Keratinocyte (primary cell): ENCODE measurements at regions not wholly inside any gene's neighbourhood (a gene's known extent, or its start where the extent isn't known, plus 50 kb on each side); places are given as distances from the start of the nearest gene placed in this dataset.

Experiments used
- DNase-seq: peaks from one replicate; pipeline ENCODE4 v3.0.0-alpha.2; 2011; ENCODE audit warnings: low read depth, missing footprints, low spot score
- FAIRE-seq: peaks from 2 replicates; lab custom pipeline; 2011; peaks lifted over from hg19 to GRCh38; lab: Jason Lieb, UNC
- H2AFZ ChIP-seq: 2 replicates; pipeline ENCODE4 v1.6.0; 2012; ENCODE audit warnings: low read length, control low read depth, inconsistent platforms; ENCODE audit not compliant: control insufficient read depth
- H3K27ac ChIP-seq: 2 replicates; pipeline ENCODE4 v1.5.1; 2011; ENCODE audit warnings: low read length; ENCODE audit not compliant: control insufficient read depth, insufficient read depth
- H3K27me3 ChIP-seq: 3 replicates; pipeline ENCODE4 v1.6.0; 2011; ENCODE audit warnings: low read length; ENCODE audit not compliant: control insufficient read depth, insufficient read depth; ENCODE audit errors: extremely low read depth
- H3K36me3 ChIP-seq, 2 experiments: 2 replicates in 1 of 2; 3 replicates in 1 of 2; pipeline ENCODE4 v1.5.1; 2011; ENCODE audit warnings: low read length in 2 of 2, mild to moderate bottlenecking in 1 of 2; ENCODE audit not compliant: control insufficient read depth in 2 of 2, insufficient read depth in 2 of 2; ENCODE audit errors: extremely low read depth in 1 of 2
- H3K4me1 ChIP-seq: 3 replicates; pipeline ENCODE4 v1.5.1; 2011; ENCODE audit warnings: low read length; ENCODE audit not compliant: control insufficient read depth, insufficient read depth; ENCODE audit errors: extremely low read depth
- H3K4me2 ChIP-seq: 3 replicates; pipeline ENCODE4 v1.6.0; 2011; ENCODE audit warnings: low read depth, low read length; ENCODE audit not compliant: control insufficient read depth, insufficient read depth; ENCODE audit errors: extremely low read depth
- H3K4me3 ChIP-seq, 3 experiments: fragments of 200-600 bp in 1 of 3; sonication (generic) in 1 of 3; 2 replicates in 2 of 3; 3 replicates in 1 of 3; pipeline ENCODE4 v1.5.1; 2011 to 2016; ENCODE audit warnings: low read length in 3 of 3, mild to moderate bottlenecking in 3 of 3, control low read depth in 2 of 3, inconsistent platforms in 1 of 3, low read depth in 1 of 3, mixed read lengths in 1 of 3, mixed run types in 1 of 3, moderate library complexity in 1 of 3; ENCODE audit not compliant: control insufficient read depth in 2 of 3, insufficient read depth in 2 of 3; ENCODE audit errors: extremely low read depth in 1 of 3
- H3K79me2 ChIP-seq: 2 replicates; pipeline ENCODE4 v1.6.0; 2012; ENCODE audit warnings: low read length; ENCODE audit not compliant: control insufficient read depth, insufficient read depth
- H3K9ac ChIP-seq: 3 replicates; pipeline ENCODE4 v1.6.0; 2011; ENCODE audit warnings: low read length; ENCODE audit not compliant: control insufficient read depth, insufficient read depth; ENCODE audit errors: extremely low read depth
- H3K9me1 ChIP-seq: 3 replicates; pipeline ENCODE4 v1.6.0; 2011; ENCODE audit warnings: low read length; ENCODE audit not compliant: control insufficient read depth, insufficient read depth; ENCODE audit errors: extremely low read depth
- H3K9me3 ChIP-seq: 2 replicates; pipeline ENCODE4 v1.5.1; 2012; ENCODE audit warnings: low read depth, low read length; ENCODE audit not compliant: control insufficient read depth
- H4K20me1 ChIP-seq: 3 replicates; pipeline ENCODE4 v1.6.0; 2011; ENCODE audit warnings: low read length; ENCODE audit not compliant: control insufficient read depth, insufficient read depth; ENCODE audit errors: extremely low read depth
- CTCF ChIP-seq, 3 experiments: IDR thresholded peaks in 1 of 3; conservative IDR thresholded peaks in 1 of 3; optimal IDR thresholded peaks in 1 of 3; 2 replicates in 2 of 3; 3 replicates in 1 of 3; pipeline versions ENCODE3 to v1.5.1; 2011; ENCODE audit warnings: low read length in 3 of 3, mild to moderate bottlenecking in 3 of 3, moderate library complexity in 2 of 3, control low read depth in 1 of 3, inconsistent platforms in 1 of 3; ENCODE audit not compliant: insufficient read depth in 2 of 3; ENCODE audit errors: extremely low read depth in 1 of 3
- EZH2 ChIP-seq: IDR thresholded peaks from one replicate; pipeline ENCODE4 v1.6.1; 2012; ENCODE audit warnings: inconsistent platforms, mild to moderate bottlenecking, low read length, moderate library complexity
- dilution Hi-C: fragments of 300-500 bp; cut with MboI; formaldehyde crosslinking; loops from one replicate; pipeline ENCODE4 v1.7.0; 2020; ENCODE audit warnings: low sequenced_read_pairs; ENCODE audit not compliant: extremely low pct_ligation_motif_present

- dilution Hi-C loops: no loop called here
- H3K9me1 ChIP-seq: no peaks in the 10 kb centered on the region
- H3K9ac ChIP-seq: no peak overlapping the region
- H4K20me1 ChIP-seq: no peaks in the 10 kb centered on the region
- no peak overlapping the region for H3K4me3 ChIP-seq
- no peak overlapping the region for H3K4me2 ChIP-seq
- H3K9me3 ChIP-seq: no peaks in the 10 kb centered on the region
- no peaks in the 10 kb centered on the region for H3K4me1 ChIP-seq
- no peaks in the 10 kb centered on the region for H3K79me2 ChIP-seq
- H3K27me3 ChIP-seq: no peaks in the 10 kb centered on the region
- TF ChIP-seq CTCF (optimal IDR thresholded peaks at IDR 0.05 in 1 of 3, IDR thresholded peaks at IDR 0.05 in 1 of 3, conservative IDR thresholded peaks at IDR 0.05 in 1 of 3; ENCODE audit: extremely low read depth in 1 of 3, insufficient read depth in 2 of 3, low read length in 3 of 3): no peak
- no peak for TF ChIP-seq EZH2
- no peak overlapping the region for H3K27ac ChIP-seq
- no peak for DNase-seq
- no peak overlapping the region for H2AFZ ChIP-seq
- no peak for FAIRE-seq
- no peaks in the 10 kb centered on the region for H3K36me3 ChIP-seq
These were observed 623.5 kb upstream of the GNPDA2 start for GRCh38 chr4:45349859-45350258.

- no peak for DNase-seq
- no peaks in the 10 kb centered on the region for H3K9me3 ChIP-seq
These were observed 620.6 kb upstream of the GNPDA2 start for GRCh38 chr4:45346816-45347435.

More at GRCh38 chr4:45346816-45347435, 620.6 kb upstream of the GNPDA2 start:
- TF ChIP-seq CTCF (optimal IDR thresholded peaks at IDR 0.05 in 1 of 3, IDR thresholded peaks at IDR 0.05 in 1 of 3, conservative IDR thresholded peaks at IDR 0.05 in 1 of 3; ENCODE audit: extremely low read depth in 1 of 3, insufficient read depth in 2 of 3, low read length in 3 of 3): no peak
- TF ChIP-seq EZH2: no peak
- Histone ChIP-seq H3K4me1 (no peaks in the 10 kb centered on the region), H3K27me3 (no peaks in the 10 kb centered on the region), H3K27ac (no peak overlapping the region), H2AFZ (no peak overlapping the region), H4K20me1 (no peaks in the 10 kb centered on the region), H3K4me3 (no peak overlapping the region), H3K9ac (no peak overlapping the region), H3K4me2 (no peak overlapping the region), H3K9me1 (no peaks in the 10 kb centered on the region), H3K36me3 (no peaks in the 10 kb centered on the region), H3K79me2 (no peaks in the 10 kb centered on the region)
- dilution Hi-C loops: no loop called here
- FAIRE-seq: no peak
